Caki2 (cell line): ENCODE measurements at regions not wholly inside any gene's neighbourhood (a gene's known extent, or its start where the extent isn't known, plus 50 kb on each side); places are given as distances from the start of the nearest gene placed in this dataset.

ENCODE experiments used
- DNase-seq: peaks from one replicate; pipeline ENCODE4 v3.0.0-alpha.2; 2015; ENCODE audit warnings: low read depth
- in situ Hi-C: cut with HindIII; loops from 2 replicates; pipeline ENCODE4 v1.10.0; 2016; ENCODE audit warnings: low sequenced_read_pairs, low pct_unique_long_range_greater_than_20kb, mixed read lengths

DNA sequence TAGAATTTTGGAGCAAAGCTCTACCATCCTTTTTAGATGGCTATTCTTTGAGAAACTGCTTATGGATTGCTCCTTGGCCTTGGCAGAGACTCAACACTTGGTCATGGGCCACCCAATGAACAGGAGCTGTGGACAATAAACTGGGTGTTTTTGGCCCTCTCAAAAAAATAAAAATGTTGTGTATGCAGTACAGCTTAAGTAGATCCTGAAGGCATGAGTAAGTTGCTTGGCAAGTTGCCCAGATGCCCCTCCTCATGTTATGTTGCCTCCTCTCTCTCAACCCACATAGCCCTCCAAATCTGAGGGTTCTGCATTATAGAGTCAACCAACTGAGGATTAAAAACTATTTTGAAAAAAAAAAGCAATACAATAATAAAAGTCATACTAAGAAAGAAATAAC is 124.9 kb downstream of the ATP23 start:
- no peak for DNase-seq

GRCh38 chr12:58067610-58068387 is 126.4 kb downstream of the ATP23 start:
- DNase-seq = peak; percentile 59
- in situ Hi-C loops = no loop called here

More for the DNA sequence above, 124.9 kb downstream of the ATP23 start:
- in situ Hi-C loops = no loop called here

GRCh38 chr12:58068706-58069105 is 127.3 kb downstream of the ATP23 start:
- in situ Hi-C loops = no loop called here
- DNase-seq = no peak

DNA sequence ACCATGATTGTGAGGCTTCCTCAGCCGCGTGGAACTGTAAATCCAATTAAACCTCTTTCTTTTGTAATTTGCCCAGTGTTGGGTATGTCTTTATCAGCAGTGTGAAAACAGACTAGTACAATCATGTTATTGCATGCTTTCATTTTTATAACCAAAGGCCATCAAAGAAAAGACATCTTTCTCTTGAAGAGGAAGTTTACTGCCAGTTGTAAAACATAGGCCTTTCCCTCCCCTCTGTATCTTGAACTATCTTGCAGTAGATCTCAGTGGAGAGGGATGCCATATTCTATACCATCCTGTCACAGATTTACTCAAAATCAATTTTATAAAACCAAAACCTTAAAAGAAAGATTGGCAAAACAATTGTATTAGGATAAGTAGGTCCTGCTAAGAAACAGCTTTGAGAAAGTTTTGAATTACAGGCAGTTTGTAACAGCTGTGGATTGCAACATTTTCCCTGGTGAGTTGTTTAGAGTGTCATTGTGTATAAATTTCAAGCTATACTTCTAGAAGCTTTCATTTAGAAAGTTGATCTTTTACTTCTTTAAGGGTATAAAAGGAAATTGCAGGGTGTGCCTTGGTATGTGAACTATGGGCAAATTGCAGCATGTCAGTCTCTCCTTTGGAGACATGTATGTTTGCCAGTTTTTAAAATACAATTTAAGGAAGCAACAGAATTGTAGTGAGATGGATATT is 128.0 kb downstream of the ATP23 start:
- DNase-seq = no peak
- in situ Hi-C loops = no loop called here

GRCh38 chr12:58071994-58072393 is 130.6 kb downstream of the ATP23 start:
- in situ Hi-C loops = no loop called here
- DNase-seq = no peak

DNA sequence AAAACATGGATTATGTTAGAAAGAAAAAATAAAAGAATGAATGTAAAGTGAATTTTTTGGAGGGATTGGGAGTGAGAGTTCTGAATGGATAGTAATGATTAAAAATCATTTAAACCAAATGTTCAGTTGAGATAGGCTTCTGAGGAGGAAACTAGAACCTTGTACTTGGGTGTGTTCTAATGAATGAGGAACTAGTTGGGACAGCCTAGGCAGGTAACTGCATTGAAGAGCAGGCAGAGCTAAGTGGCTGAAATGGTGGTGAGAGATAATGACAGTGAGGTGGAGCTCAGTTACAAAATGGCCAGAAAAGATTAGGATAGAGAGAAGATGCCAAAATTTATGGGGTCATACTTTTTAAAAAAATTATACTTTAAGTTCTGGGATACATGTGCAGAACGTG is 132.9 kb downstream of the ATP23 start:
- DNase-seq = no peak
- in situ Hi-C loops = no loop called here

- DNase-seq = no peak
- in situ Hi-C loops = no loop called here
Measured at GRCh38 chr12:58079806-58080205, 138.4 kb downstream of the ATP23 start.

GRCh38 chr12:58081488-58081887 is 140.1 kb downstream of the ATP23 start:
- in situ Hi-C loops = no loop called here
- DNase-seq = no peak

- in situ Hi-C loops = no loop called here
- DNase-seq = no peak
Measured at GRCh38 chr12:58082996-58083395, 141.6 kb downstream of the ATP23 start.

- no peak for DNase-seq
- in situ Hi-C loops = no loop called here
Measured at GRCh38 chr12:58086006-58086405, 144.6 kb downstream of the ATP23 start.

DNA sequence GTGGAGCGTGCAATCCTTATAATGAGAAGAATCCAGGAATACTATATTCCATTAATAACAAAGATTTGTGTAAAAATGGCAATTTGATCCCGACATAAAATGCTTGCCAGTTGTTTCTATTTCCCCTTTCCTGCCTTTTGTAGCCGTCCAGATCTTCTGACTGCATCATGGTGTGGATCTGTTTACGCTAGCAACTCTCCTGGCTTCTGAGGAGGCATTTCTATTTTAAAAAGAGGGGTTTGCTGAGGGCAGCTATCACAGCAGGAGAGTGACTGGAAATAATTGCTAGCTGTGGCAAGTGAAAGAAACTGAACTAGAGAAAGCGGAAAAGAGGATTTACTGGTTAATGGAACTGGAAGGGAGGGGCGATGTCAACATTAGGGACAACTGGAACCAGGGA is 145.6 kb downstream of the ATP23 start:
- no peak for DNase-seq
- in situ Hi-C loops = no loop called here

DNA sequence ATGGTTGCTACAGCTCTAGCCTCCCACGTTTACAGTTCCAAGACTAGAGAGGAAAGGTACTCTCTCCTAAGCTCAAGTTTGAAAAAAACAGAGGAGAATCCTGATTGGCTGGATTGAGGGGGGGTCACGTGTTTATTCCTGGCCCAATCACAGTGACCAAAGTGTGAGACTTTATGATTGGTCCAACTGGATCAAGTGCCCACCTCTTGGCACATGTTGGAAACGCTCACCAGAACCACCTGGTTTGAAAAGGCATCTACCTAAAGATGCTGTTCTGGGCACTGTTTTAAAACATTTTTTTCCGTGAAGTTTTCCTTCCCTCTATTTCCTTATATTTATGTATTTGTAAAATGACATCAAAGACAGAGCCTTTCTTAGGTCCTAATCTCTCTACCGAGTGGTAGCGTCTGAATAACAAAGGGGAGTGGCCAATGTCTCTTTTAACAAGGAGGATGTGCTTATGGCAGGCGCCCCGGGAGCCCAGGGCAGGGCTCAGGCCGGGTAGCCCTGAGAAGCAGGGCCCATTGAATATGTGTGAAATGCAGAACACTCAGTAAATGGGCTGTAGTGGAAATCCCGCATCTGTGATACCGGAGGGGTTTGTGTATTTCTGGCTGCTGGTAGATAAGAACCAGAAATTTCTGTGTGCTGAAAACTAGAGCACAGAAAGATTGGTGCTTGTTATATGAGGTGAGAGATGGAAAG is 146.2 kb downstream of the ATP23 start:
- DNase-seq = no peak

GRCh38 chr12:58089588-58089987 is 148.2 kb downstream of the ATP23 start:
- DNase-seq = no peak
- in situ Hi-C loops = no loop called here

More for the DNA sequence above, 146.2 kb downstream of the ATP23 start:
- in situ Hi-C loops = no loop called here

GRCh38 chr12:58090685-58091084 is 149.3 kb downstream of the ATP23 start:
- in situ Hi-C loops = no loop called here
- no peak for DNase-seq

GRCh38 chr12:58095002-58095401 is 153.6 kb downstream of the ATP23 start:
- no peak for DNase-seq
- in situ Hi-C loops = no loop called here

GRCh38 chr12:58097741-58098140 is 156.4 kb downstream of the ATP23 start:
- in situ Hi-C loops = no loop called here
- DNase-seq = no peak

- in situ Hi-C loops = no loop called here
- no peak for DNase-seq
Measured at GRCh38 chr12:58099476-58099875, 158.1 kb downstream of the ATP23 start.

GRCh38 chr12:58104351-58104755 is 163.0 kb downstream of the ATP23 start:
- in situ Hi-C loops = no loop called here
- DNase-seq = no peak
